ENCODE measurements at regions not wholly inside any gene's neighbourhood (a gene's known extent, or its start where the extent isn't known, plus 50 kb on each side); places are given as distances from the start of the nearest gene placed in this dataset.

DNA sequence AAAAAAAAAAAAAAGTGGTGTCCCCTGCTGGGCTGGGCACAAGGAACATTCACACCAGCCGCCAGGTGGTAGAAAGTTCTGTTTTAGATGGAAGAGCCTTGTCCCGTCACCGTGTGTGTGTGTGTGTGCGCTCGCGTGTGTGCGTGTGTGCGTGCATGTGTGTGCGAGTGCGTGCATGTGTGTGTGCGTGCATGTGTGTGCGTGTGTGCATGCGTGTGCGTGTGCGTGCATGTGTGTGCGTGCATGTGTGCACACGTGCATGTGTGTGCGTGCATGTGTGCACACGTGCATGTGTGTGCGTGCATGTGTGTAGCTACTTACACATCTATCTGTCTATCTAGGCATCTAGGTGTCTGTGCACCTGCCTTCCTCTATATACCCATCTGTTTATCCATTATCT is 491.7 kb downstream of the NPHP4 start:
- Histone ChIP-seq H3K4me3 (no peak overlapping the region), H3K27me3 (peaks cover 0 to 10% (median 0%) of the 10 kb centered on the region in 3 donors), H3K27ac (no peak overlapping the region), H3K9me3 (peaks cover 0 to 3% (median 0%) of the 10 kb centered on the region in 4 donors), H3K36me3 (no peaks in the 10 kb centered on the region), H3K4me1 (peaks cover 0 to 8% (median 6%) of the 10 kb centered on the region in 4 donors)
- TF ChIP-seq EP300 (IDR thresholded peaks at IDR 0.05) (no peak), POLR2AphosphoS5 (IDR thresholded peaks at IDR 0.05) (no peak), POLR2A (IDR thresholded peaks at IDR 0.05) (no peak)
- TF ChIP-seq, protein P1, sequence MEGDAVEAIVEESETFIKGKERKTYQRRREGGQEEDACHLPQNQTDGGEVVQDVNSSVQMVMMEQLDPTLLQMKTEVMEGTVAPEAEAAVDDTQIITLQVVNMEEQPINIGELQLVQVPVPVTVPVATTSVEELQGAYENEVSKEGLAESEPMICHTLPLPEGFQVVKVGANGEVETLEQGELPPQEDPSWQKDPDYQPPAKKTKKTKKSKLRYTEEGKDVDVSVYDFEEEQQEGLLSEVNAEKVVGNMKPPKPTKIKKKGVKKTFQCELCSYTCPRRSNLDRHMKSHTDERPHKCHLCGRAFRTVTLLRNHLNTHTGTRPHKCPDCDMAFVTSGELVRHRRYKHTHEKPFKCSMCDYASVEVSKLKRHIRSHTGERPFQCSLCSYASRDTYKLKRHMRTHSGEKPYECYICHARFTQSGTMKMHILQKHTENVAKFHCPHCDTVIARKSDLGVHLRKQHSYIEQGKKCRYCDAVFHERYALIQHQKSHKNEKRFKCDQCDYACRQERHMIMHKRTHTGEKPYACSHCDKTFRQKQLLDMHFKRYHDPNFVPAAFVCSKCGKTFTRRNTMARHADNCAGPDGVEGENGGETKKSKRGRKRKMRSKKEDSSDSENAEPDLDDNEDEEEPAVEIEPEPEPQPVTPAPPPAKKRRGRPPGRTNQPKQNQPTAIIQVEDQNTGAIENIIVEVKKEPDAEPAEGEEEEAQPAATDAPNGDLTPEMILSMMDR (IDR thresholded peaks at IDR 0.05): no peak
- peak; percentile 18 for DNase-seq
- WGBS, 2 donors: 95 to 96% methylated on average over 20 of the region's 20 CpGs
- intact Hi-C loops (cut with DNase I): loop anchor here (10.0 kb wide), 1 partner anchor 414 kb away; no protein-coding TSS in a partner anchor

DNA sequence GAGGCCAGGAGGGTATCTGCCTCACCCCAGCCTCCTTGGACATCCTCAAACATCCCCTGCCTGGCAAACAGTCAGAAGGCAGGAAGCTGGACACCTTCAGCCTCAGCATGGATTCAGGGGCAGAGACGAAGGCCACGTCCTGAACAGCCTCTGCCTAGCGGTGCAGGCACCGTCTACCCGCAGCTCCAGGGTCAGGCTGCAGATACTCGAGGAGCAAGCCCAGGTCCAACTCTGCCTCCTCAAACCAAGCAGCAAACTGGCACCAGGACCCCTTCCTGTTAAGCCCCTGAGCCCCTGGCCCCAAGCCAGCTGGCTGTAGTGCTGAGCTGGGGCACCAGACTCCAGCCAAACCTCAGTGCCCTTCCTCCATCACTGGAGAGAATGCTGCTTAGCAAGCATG is 494.7 kb downstream of the NPHP4 start:
- TF ChIP-seq, protein P1 (IDR thresholded peaks at IDR 0.05): no peak
- TF ChIP-seq EP300 (IDR thresholded peaks at IDR 0.05) (no peak), POLR2AphosphoS5 (IDR thresholded peaks at IDR 0.05) (no peak), POLR2A (IDR thresholded peaks at IDR 0.05) (no peak)
- intact Hi-C loops (cut with DNase I): no loop called here
- H3K9me3 ChIP-seq: peaks cover 0 to 3% (median 0%) of the 10 kb centered on the region in 4 donors
- no peak overlapping the region for H3K4me3 ChIP-seq
- H3K4me1 ChIP-seq: peaks cover 0 to 5% (median under 1%) of the 10 kb centered on the region in 4 donors
- H3K27me3 ChIP-seq: peaks cover 0 to 16% (median 0%) of the 10 kb centered on the region in 3 donors
- no peak for DNase-seq
- H3K27ac ChIP-seq: no peak overlapping the region
- no peaks in the 10 kb centered on the region for H3K36me3 ChIP-seq
- WGBS, 2 donors: 73 to 78% methylated on average over 6 of the region's 6 CpGs

DNA sequence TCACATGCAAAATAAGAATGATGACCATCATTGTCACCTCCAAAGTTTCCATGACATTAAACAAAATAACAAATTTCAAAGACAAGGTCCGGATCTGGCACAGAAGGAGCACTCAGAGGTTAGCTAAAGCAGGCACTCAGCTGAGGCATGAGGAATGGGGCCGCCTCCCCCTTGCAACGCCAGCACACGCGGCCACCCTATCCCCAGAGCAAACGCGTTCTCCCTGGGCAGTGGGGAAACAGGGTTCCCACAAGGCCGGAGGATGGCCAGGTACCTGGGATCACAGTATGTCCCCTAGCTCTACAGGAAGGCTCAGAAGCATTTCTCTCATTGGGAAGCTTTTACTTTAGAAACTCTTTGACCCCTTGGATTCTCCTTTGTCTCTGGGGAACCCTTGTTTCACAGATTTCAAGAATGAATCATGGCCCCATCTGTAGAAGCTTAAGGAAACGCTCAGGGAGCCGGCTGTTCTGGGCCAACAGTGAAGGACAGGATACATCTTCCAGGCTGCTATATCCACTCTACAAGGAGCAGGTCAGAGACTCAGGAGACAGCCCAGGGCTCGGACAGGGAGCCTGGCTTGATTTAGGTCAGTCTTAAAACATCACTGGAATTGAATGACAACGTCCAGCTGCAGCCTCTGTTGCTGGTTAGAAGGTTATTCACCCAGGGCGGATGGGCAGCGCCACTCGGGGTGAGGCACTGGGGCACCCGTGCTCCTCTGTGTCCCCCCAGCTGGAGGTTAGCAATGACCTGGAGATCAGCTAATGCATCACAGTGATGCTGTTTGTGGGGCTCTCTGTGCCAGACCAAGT is 496.4 kb downstream of the NPHP4 start:
- H3K4me3 ChIP-seq: no peak overlapping the region
- peaks cover 0 to 3% (median 0%) of the 10 kb centered on the region in 4 donors for H3K9me3 ChIP-seq
- 78 to 81% methylated on average over 16 of the region's 16 CpGs for WGBS, 2 donors
- no peak for DNase-seq
- peak in 2 of 4 donors; percentile 46 to 59 for TF ChIP-seq POLR2AphosphoS5 (IDR thresholded peaks at IDR 0.05)
- no peak for TF ChIP-seq EP300 (IDR thresholded peaks at IDR 0.05)
- H3K27ac ChIP-seq: no peak overlapping the region
- intact Hi-C loops (cut with DNase I): no loop called here
- peaks cover 0 to 5% (median 0%) of the 10 kb centered on the region in 4 donors for H3K4me1 ChIP-seq
- no peaks in the 10 kb centered on the region for H3K36me3 ChIP-seq
- H3K27me3 ChIP-seq: peaks cover 0 to 16% (median 0%) of the 10 kb centered on the region in 3 donors

DNA sequence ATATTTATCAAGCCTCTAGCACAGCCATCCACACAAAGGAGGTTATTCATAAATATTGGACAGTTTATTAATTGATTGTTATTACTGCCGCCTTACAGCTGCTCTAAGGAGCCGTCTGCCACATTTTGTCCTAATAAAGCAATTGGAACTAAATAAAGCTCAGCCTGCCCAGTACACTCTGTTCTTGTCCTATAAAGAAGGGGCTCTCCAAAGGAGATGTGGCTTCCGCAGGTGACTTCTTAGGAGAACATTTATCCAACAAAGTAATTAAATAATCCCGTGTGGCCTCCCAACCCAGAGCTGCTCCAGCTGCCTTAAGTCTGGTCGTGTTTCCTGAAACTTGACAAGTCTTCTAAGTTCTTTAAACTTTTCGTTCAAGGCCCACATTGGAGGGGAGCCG is 497.7 kb downstream of the NPHP4 start:
- peaks cover 0 to 5% (median 0%) of the 10 kb centered on the region in 4 donors for H3K4me1 ChIP-seq
- H3K27me3 ChIP-seq: peaks cover 0 to 16% (median 0%) of the 10 kb centered on the region in 3 donors
- no peaks in the 10 kb centered on the region for H3K36me3 ChIP-seq
- no peak overlapping the region for H3K27ac ChIP-seq
- H3K4me3 ChIP-seq: no peak overlapping the region
- intact Hi-C loops (cut with DNase I): no loop called here
- TF ChIP-seq EP300 (IDR thresholded peaks at IDR 0.05) (peak in 2 of 4 donors; percentile 31 to 49), POLR2AphosphoS5 (IDR thresholded peaks at IDR 0.05) (peak in 3 of 4 donors; percentile 16 to 67 (median 46)), POLR2A (IDR thresholded peaks at IDR 0.05) (no peak)
- TF ChIP-seq, protein P1 (IDR thresholded peaks at IDR 0.05): no peak
- DNase-seq: no peak
- 54 to 65% methylated on average over 7 of the region's 7 CpGs for WGBS, 2 donors
- H3K9me3 ChIP-seq: peaks cover 0 to 3% (median 0%) of the 10 kb centered on the region in 4 donors

DNA sequence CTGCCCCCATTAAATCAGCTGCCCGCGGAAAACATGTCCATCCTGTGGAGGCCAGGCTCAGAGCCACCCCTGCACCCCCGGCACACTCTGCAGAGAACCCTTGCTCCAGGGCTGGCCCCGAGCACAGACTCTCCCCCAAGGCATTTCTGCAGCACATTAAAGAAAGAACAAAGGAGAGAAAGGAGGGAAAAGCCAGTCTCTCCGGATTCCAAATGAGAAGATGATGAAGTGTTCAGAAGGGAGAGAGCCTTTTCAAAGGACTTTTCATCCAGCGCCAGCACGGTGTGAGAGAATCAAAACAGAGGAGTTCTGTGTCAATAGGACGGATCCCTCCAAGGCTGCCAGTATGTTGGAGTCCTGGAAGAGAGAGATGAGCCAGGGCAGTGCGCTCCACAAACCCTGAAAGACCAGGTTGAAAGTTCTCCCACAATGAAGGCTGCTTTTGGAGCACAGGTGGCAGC is 498.3 kb downstream of the NPHP4 start:
- Histone ChIP-seq H3K4me3 (no peak overlapping the region), H3K27ac (no peak overlapping the region), H3K36me3 (no peaks in the 10 kb centered on the region), H3K4me1 (peaks cover 0 to 5% (median 0%) of the 10 kb centered on the region in 4 donors), H3K27me3 (peaks cover 0 to 18% (median 0%) of the 10 kb centered on the region in 3 donors), H3K9me3 (peaks cover 0 to 3% (median 0%) of the 10 kb centered on the region in 4 donors)
- no peak for TF ChIP-seq EP300 (IDR thresholded peaks at IDR 0.05)
- TF ChIP-seq, protein P1 (IDR thresholded peaks at IDR 0.05): no peak
- TF ChIP-seq POLR2A (IDR thresholded peaks at IDR 0.05): no peak
- no peak for TF ChIP-seq POLR2AphosphoS5 (IDR thresholded peaks at IDR 0.05)
- intact Hi-C loops (cut with DNase I): no loop called here
- WGBS, 2 donors: 61 to 63% methylated on average over 9 of the region's 9 CpGs
- DNase-seq: no peak
